Activated CD4-positive, alpha-beta T cell treated with anti-CD3 and anti-CD28 coated beads for 36 hours (primary cell): ENCODE measurements at regions not wholly inside any gene's neighbourhood (a gene's known extent, or its start where the extent isn't known, plus 50 kb on each side); places are given as distances from the start of the nearest gene placed in this dataset.

Experiments
- ATAC-seq: fragments of 200-7000 bp; cut with Tn5 transposase; one replicate; pipeline ENCODE4 v1.10.0; 2021; ENCODE audit warnings: mild to moderate bottlenecking, moderate library complexity
- CTCF ChIA-PET: fragments of 350-600 bp; sonication (Branson Sonifier 250); formaldehyde crosslinking; loops from one replicate; lab custom pipeline; 2021; ENCODE audit warnings: antibody characterized with exemption; lab: Charles Lee
- POLR2A ChIA-PET: fragments of 350-600 bp; sonication (Branson Sonifier 250); formaldehyde crosslinking; loops from one replicate; lab custom pipeline; 2021; ENCODE audit warnings: antibody characterized with exemption, inconsistent platforms; lab: Charles Lee
- DNase-seq: peaks from one replicate; pipeline ENCODE4 v3.0.0-alpha.2; 2020
- H3K27ac Mint-ChIP-seq: one replicate; pipeline ENCODE4 v1.8.0; 2021; ENCODE audit warnings: mixed read lengths
- H3K27me3 Mint-ChIP-seq: one replicate; pipeline ENCODE4 v1.8.0; 2021; ENCODE audit warnings: mixed read lengths
- H3K36me3 Mint-ChIP-seq: one replicate; pipeline ENCODE4 v1.8.0; 2021; ENCODE audit warnings: low read depth, mixed read lengths
- H3K4me1 Mint-ChIP-seq: one replicate; pipeline ENCODE4 v1.8.0; 2021; ENCODE audit warnings: mixed read lengths
- H3K4me3 Mint-ChIP-seq: one replicate; pipeline ENCODE4 v1.8.0; 2021; ENCODE audit warnings: mild to moderate bottlenecking, moderate library complexity, mixed read lengths
- H3K9me3 Mint-ChIP-seq: one replicate; pipeline ENCODE4 v1.8.0; 2021; ENCODE audit warnings: low read depth, mixed read lengths
- intact Hi-C, 2 experiments: fragments of 100-400 bp; cut with DNase I in 1 of 2; cut with micrococcal nuclease in 1 of 2; formaldehyde crosslinking; loops; one replicate each; pipeline versions ENCODE4 v1.14.2 to v1.15.1; 2022 to 2024; cut with DNase I, micrococcal nuclease

DNA sequence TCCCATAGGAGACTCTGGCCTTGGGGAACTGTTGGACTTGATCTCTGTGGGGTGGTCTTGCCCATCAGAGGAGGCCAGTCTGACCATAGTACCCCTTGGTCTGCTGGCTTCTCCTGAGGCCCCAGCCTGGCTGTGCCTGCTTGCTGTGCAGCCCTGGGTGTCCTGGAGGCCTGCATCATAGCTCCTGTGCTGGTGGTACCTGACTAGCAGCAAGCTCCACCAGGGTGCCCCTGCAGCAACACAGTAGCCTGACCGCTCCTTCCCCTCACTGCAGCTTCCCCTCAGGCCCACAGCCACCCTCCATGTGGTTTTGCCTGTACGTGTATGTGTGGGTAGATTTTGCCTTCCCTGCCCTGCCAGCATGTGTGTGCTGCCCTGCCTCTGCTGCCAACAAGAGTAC lies 85.6 kb upstream of the TTC14 start:
- no peaks in the 10 kb centered on the region for H3K4me1 Mint-ChIP-seq
- no peak overlapping the region for H3K27ac Mint-ChIP-seq
- DNase-seq (no peak), ATAC-seq (no peak)
- intact Hi-C loops = no loop called here
- no peak overlapping the region for H3K4me3 Mint-ChIP-seq
- H3K27me3 Mint-ChIP-seq = peaks cover 2% of the 10 kb centered on the region
- no peaks in the 10 kb centered on the region for H3K36me3 Mint-ChIP-seq
- H3K9me3 Mint-ChIP-seq = peaks cover 5% of the 10 kb centered on the region
- CTCF ChIA-PET = no interaction called here
- POLR2A ChIA-PET = no interaction called here

DNA sequence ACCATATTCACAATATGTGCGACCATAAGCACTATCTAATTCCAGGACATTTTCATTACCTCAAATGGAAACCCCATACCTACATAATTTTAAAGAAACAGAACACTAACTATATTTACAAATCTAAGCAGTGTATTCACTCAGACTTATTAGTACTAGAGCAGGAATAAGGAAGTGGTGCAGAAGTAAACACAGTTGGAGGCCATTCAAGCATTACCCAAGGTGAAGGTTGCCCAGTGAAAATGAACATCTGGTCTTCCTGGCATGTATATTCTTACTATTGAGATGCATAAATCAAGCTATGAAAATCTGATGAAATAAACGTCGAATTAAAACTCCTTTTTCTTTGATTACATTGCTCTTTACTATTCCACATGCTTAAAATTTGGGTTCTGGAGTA lies 78.9 kb upstream of the TTC14 start:
- intact Hi-C loops = no loop called here
- ATAC-seq (no peak), DNase-seq (no peak)
- H3K36me3 Mint-ChIP-seq = no peaks in the 10 kb centered on the region
- no peaks in the 10 kb centered on the region for H3K27me3 Mint-ChIP-seq
- H3K9me3 Mint-ChIP-seq = peaks cover 5% of the 10 kb centered on the region
- POLR2A ChIA-PET = no interaction called here
- no peak overlapping the region for H3K27ac Mint-ChIP-seq
- CTCF ChIA-PET = no interaction called here
- H3K4me1 Mint-ChIP-seq = no peaks in the 10 kb centered on the region
- no peak overlapping the region for H3K4me3 Mint-ChIP-seq

DNA sequence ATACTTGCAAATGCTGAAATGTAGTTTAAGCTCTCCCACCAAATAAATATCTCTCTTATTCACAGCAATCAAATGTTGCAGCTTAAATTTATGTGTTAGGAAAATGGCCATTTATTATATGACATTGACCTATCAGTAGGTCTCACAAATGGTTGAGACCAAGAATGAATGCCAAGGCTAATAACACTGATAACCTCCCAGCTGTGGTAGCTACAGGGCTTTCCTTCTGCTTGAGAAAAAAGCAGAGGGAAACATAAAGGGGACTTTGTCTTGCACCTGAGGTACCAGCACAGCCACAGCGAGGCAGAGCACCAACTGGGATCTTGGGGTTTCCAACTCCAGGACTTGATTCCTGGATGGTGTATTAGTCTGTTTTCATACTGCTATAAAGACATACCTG lies 73.1 kb upstream of the TTC14 start:
- H3K9me3 Mint-ChIP-seq = no peaks in the 10 kb centered on the region
- no peak overlapping the region for H3K27ac Mint-ChIP-seq
- no peaks in the 10 kb centered on the region for H3K4me1 Mint-ChIP-seq
- H3K27me3 Mint-ChIP-seq = no peaks in the 10 kb centered on the region
- no peak overlapping the region for H3K4me3 Mint-ChIP-seq
- intact Hi-C loops = no loop called here
- CTCF ChIA-PET = no interaction called here
- POLR2A ChIA-PET = no interaction called here
- no peaks in the 10 kb centered on the region for H3K36me3 Mint-ChIP-seq
- DNase-seq = no peak
- no peak for ATAC-seq

DNA sequence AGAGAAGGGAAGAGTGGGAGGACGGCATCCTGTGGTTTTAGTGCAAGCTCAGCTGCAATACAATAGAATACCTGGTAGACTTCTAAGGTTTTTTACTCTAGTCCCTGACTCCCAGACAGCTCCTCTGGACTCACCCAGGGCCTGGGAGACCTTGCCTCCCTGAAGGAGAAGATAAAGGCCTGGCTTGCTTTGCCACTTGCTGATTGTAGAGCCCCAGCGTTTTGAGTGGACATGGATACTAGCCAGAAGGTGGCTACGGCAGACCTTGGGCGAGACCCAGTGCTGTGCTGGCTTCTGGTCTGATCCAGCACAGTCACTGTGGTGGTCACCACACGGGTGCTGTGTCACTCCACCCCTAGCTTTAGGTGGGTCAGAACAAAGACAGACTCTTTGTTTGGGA lies 72.2 kb upstream of the TTC14 start:
- Mint-ChIP-seq H3K27me3 (no peaks in the 10 kb centered on the region), H3K4me3 (no peak overlapping the region), H3K27ac (no peak overlapping the region), H3K4me1 (no peaks in the 10 kb centered on the region), H3K9me3 (no peaks in the 10 kb centered on the region), H3K36me3 (no peaks in the 10 kb centered on the region)
- ChIA-PET CTCF (no interaction called here), POLR2A (no interaction called here)
- intact Hi-C loops = no loop called here
- DNase-seq (no peak), ATAC-seq (no peak)

DNA sequence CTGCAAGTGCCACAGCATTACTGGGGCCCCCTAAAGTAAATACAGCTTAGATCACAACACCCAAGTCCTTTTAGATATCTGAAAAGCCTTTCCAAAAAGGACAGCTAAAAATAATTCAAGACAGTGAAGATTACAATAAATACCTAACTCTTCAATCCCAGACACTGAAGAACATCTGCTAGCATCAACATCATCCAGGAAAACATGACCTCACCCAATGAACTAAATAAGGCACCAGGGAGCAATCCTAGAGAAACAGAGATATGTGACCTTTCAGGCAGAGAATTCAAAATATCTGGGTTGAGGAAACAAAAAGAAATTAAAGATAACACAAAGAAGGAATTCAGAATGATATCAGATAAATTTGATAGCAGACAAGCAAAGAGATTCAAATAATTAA lies 71.7 kb upstream of the TTC14 start:
- CTCF ChIA-PET = no interaction called here
- Mint-ChIP-seq H3K27me3 (no peaks in the 10 kb centered on the region), H3K4me1 (no peaks in the 10 kb centered on the region), H3K36me3 (no peaks in the 10 kb centered on the region), H3K4me3 (no peak overlapping the region), H3K27ac (no peak overlapping the region), H3K9me3 (no peaks in the 10 kb centered on the region)
- POLR2A ChIA-PET = no interaction called here
- DNase-seq = no peak
- intact Hi-C loops = no loop called here
- ATAC-seq = no peak

DNA sequence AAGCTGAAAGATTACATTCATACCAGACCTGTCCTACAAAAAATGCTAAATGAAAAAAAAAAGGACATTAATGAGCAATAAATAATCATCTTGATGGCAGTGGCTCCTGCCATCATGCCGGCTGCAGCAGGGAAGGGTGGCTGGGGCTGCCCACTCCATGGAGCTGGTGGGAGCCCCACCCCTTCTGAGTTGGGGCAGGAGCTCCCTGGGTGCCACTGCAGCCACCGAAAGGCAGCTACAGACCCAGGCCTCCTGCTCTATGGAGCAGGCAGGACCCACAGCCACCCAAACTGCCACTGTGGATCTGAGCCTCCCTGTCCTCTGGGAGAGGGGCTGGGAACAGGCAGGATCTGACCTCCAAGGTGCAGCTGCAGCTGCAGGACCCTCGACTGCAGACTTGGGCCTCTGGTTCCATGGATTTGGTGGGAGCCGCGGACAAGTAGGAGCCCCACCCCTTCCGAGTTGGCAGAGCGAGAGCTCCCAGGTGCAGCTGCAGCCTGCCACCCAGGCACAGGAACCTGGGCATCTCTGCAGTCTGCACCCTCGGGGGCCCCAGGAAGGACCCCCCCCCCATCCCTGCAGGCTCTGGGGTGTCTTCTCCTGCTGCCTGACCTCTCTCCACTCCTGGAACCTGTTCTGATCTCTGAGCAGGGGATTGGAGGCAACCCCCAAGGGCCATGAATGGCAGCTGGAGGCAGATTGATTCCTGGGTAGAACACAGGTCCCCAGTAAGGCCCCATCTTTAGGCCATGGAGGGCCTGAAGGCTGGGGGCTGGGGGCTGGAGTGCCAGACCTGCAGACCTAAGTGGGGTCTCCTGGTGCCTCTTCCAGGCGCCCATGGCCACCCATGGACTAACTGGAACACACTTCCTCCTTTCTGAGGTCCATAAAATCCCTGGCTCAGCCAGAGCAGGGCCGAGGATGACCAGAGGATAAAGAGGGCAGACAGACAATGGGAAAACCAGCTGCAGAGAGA lies 70.4 kb upstream of the TTC14 start:
- Mint-ChIP-seq H3K4me1 (no peaks in the 10 kb centered on the region), H3K36me3 (no peaks in the 10 kb centered on the region), H3K4me3 (no peak overlapping the region), H3K27ac (no peak overlapping the region), H3K9me3 (no peaks in the 10 kb centered on the region), H3K27me3 (no peaks in the 10 kb centered on the region)
- ChIA-PET CTCF (no interaction called here), POLR2A (no interaction called here)
- intact Hi-C loops = no loop called here
- DNase-seq (no peak), ATAC-seq (no peak)

DNA sequence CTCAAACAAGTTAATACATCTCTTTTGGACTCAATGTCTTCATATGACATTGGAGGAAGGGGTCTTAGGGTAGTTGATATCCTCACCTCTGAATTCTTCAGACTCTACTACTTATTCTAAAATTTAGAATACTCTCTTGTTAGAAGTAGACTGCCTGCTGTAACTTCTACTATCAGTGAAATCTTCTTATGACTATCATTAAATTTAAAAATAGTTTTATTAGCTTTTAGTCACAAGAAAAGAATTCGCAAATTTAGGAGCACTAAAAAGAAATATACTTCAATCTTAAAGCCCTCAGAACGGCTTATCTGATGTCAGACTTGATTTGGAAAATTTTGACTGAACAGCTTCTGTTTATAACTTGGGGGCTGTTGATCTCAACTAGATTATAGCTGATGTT lies 67.1 kb upstream of the TTC14 start:
- intact Hi-C loops = no loop called here
- DNase-seq (no peak), ATAC-seq (no peak)
- Mint-ChIP-seq H3K9me3 (no peaks in the 10 kb centered on the region), H3K36me3 (no peaks in the 10 kb centered on the region), H3K4me3 (no peak overlapping the region), H3K27ac (no peak overlapping the region), H3K27me3 (no peaks in the 10 kb centered on the region), H3K4me1 (no peaks in the 10 kb centered on the region)
- CTCF ChIA-PET = no interaction called here
- POLR2A ChIA-PET = no interaction called here

DNA sequence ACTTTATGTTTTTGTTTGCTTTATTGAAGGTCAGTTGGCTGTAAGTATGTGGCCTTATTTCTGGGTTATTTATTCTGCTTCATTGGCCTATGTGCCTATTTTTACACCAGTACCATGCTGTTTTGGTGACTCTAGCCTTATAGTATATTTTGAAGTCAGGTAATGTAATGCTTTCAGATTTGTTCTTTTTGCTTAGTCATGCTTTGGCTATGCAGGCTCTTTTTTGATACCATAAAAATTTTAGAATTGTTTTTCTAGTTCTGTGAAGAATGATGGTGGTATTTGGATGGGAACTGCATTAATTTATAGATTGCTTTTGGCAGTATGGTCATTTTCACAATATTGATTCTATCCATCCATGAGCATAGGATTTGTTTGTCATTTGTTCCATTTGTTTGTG lies 63.5 kb upstream of the TTC14 start:
- ChIA-PET POLR2A (no interaction called here), CTCF (no interaction called here)
- intact Hi-C loops = no loop called here

DNA sequence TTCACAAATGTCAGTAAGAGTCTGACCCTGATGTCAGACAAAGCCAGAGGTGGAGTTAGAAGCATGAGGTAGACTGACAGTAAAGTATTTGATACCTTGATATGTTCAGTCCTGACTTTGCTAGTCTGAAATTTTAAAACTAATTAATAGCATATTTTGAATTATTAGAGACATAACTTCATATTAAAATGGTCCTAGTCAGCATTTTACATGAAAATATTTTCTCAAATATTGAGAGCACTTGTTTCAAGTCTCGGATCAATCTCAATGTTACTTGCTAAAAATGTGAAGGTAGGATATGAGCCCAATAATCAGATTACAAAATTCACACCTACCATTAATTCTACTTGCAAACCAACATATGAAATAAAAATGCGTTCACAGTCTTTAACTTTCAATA lies 58.1 kb upstream of the TTC14 start:
- DNase-seq (no peak), ATAC-seq (no peak)
- H3K27ac Mint-ChIP-seq = no peak overlapping the region
- H3K4me1 Mint-ChIP-seq = no peaks in the 10 kb centered on the region
- H3K4me3 Mint-ChIP-seq = no peak overlapping the region
- ChIA-PET CTCF (no interaction called here), POLR2A (no interaction called here)
- H3K9me3 Mint-ChIP-seq = no peaks in the 10 kb centered on the region
- intact Hi-C loops = no loop called here
- no peaks in the 10 kb centered on the region for H3K36me3 Mint-ChIP-seq
- H3K27me3 Mint-ChIP-seq = no peaks in the 10 kb centered on the region

More for the DNA sequence above, 63.5 kb upstream of the TTC14 start:
- Mint-ChIP-seq H3K4me1 (no peaks in the 10 kb centered on the region), H3K27ac (no peak overlapping the region), H3K36me3 (no peaks in the 10 kb centered on the region), H3K4me3 (no peak overlapping the region), H3K27me3 (no peaks in the 10 kb centered on the region), H3K9me3 (no peaks in the 10 kb centered on the region)
- ATAC-seq (no peak), DNase-seq (no peak)

DNA sequence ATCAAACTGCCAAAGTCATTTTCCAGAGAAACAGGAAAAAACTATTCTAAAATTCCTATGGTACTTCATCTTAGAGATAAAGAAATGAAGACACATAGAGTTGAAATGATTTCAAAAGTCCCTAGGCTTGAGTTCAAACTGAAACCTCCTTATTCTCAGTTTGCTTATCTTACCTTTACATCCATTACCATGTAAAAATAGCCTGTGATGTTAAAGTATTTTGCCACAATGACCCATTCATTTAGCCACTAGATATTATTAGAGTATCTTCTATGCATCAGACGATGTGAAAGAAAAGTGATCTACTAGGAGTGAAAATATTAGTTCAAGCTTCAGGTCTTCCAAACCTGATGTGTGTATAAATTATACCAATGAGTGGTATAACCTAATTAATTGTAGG lies 55.1 kb upstream of the TTC14 start:
- DNase-seq (no peak), ATAC-seq (no peak)
- Mint-ChIP-seq H3K4me3 (no peak overlapping the region), H3K9me3 (no peaks in the 10 kb centered on the region), H3K4me1 (no peaks in the 10 kb centered on the region), H3K27ac (no peak overlapping the region), H3K27me3 (no peaks in the 10 kb centered on the region), H3K36me3 (no peaks in the 10 kb centered on the region)
- CTCF ChIA-PET = no interaction called here
- intact Hi-C loops = no loop called here
- POLR2A ChIA-PET = no interaction called here

DNA sequence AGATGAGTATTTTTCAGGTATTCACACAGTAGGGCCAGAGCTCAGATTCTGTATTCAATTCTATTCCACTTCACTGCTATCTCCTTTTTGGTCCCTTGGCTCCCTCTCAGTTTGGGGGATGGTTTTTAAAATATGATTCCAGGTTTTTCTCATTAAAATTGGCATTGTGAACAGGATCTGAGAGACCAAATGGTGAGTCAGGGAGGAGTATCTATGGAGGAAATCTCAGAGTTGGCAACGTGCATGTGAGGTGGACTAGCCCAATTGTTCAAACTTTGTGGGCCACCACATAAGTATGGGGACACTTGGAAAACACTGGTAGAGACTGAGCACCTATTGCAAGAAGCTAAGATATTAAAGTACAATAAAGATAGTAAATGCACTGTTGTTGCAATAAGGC lies 53.9 kb upstream of the TTC14 start:
- Mint-ChIP-seq H3K27me3 (no peaks in the 10 kb centered on the region), H3K9me3 (no peaks in the 10 kb centered on the region), H3K4me3 (no peak overlapping the region), H3K36me3 (no peaks in the 10 kb centered on the region), H3K27ac (no peak overlapping the region), H3K4me1 (no peaks in the 10 kb centered on the region)
- intact Hi-C loops = no loop called here
- ATAC-seq = no peak
- CTCF ChIA-PET = no interaction called here
- DNase-seq = no peak
- POLR2A ChIA-PET = no interaction called here
